NCI-H2029 (cell line): ENCODE measurements at regions not wholly inside any gene's neighbourhood (a gene's known extent, or its start where the extent isn't known, plus 50 kb on each side); places are given as distances from the start of the nearest gene placed in this dataset.
A peak's percentile ranks its signal among the peaks of the same experiment; 100 is the strongest.

Experiments used
- DNase-seq: peaks from one replicate; lab custom pipeline; 2025; lab: John Stamatoyannopoulos, UW

DNA sequence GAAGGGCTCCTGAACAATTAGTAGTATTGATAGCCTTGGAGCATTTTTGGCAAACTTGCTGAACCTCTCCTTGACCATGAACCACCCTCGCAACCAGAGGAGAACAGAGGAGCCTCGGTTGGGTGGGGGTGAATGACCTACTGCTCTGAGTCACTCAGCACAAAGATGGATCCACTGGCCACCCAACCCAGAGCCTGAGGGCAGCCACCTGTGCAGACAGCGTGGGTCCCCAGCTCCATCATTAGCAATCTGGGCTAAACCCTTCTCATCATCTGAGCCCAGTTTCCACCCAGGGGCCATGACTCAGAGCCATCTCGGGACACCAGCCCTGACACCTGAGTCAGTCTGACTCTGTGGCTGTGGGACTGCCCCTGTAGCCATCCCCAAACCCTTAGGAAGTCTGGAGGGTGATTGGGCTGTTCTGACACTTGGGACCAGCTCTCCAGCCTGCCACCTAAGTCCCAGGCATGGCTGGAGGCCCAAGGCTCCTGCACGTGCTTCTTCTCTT, 171.8 kb upstream of the GPR26 start:
- no peak for DNase-seq

DNA sequence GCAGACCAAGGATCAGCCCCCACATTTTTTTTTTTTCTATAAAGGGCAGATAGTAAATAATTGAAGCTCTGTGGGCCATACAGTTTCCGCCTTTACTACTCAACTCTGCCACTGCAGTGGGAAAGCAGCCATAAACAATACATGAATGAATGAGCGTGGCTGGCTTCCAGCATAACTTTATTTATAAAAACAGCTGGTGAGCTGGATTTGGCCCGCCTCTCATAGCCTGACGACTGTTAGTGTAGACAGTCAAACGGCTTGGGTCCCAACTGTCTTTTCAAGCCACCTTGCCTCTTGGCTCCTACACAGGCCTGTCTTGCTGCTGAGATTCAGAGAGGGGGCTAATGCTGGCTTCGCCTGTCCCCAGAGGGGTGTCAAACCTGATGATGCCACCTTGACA, 169.8 kb upstream of the GPR26 start:
- DNase-seq = peak; percentile 20

DNA sequence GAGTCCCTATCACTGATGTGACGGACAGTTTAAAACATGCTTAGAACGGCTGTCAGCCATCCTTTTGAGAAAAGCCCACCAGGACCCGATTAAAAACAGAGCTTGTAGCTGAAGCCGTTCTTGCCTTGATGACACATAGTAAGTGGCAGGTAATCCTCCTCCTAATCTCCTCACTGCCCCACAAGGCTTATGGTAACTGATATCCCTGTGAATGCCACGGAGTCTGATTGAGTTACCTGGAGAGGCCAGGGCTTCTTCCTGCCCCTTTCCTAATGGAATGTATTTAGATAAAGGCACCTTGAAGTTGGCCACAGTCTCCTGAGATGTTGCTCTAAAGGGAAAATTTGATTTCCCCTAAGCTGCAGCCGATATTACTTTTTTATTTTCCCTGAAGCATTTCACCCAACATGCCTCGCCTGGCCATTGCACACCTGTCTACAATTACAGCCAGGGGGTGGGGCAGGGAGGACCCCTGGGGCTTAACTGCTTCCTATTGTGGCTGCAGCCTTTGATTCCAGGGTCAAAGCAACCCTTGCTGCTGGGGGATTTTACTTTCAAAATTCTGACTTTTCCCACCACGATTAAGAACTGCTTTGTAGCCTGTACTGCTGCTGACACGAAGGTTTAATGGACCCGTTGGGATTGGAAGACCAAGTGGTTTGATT, 169.0 kb upstream of the GPR26 start:
- DNase-seq = no peak

DNA sequence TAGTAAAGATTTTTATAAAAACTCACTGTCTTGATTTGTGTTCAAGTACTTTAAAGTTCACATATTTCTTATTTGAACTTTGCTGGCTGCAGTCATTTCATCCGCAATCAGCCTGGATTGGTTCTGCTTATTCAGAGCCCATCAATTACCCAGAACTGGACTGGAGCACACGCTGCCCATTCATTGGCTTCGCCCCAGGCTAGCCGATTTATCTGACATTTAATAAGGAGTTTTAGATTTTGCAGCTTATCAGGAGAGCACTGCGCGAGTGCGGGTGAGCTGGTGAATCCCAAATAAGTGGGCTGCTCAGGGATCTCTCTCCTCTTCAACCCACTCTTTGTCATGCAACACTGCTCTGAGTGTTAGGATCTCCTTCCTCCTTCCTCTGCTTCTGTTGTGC, 166.0 kb upstream of the GPR26 start:
- DNase-seq = no peak

DNA sequence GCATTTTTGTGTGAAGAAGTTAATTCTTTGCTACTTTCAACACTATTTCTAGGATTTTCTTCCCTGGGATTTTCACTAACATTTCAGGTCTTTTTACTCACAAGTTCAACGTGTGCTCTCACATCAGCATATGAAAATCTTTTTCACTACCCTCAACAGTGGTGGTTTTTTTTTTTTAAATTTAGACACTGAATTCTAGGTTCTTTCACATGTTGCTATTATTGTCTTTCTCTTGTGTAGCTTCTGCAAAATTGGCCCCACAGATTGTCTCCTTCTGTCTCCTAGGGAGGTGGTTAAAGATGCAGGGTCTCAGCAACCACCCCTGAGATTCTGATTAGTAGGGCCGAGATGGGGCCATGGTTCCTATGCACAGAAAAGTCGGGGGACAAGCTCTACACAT, 165.0 kb upstream of the GPR26 start:
- no peak for DNase-seq

DNA sequence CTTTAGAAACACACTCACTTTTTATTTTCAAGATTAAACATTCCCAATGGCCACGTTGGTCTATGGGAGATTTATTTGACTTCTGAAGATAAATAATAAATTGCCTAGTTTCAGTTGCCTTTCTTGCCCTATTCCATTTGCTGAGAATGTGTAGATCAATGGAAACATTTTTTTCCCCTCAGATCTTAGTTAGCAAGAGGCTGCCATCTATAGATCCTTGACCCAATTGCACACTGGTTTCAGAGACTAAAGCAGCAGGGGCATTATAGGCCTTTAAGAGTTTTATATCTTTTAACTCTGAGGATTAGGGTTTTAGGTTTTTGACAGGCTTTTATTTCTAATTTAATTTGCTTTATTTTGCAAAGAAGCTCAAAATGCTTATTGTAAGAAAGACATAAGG, 163.2 kb upstream of the GPR26 start:
- no peak for DNase-seq

DNA sequence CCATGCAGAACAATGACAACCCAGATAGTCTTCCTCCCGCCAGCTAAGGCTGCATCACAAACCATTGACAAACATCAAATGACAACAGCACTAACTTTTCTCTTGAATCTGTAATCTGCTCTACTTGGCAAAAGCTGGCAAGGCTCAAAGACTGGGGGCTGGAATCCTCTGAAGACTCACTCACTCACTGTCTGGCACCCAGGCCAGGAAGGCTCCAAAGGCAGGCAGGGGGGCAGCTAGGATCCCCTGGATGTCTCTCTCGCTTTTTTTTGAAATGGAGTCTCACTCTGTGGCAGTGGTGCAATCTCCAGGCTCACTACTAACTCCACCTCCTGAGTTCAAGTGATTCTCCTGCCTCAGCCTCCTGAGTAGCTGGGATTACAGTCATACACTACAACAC, 159.7 kb upstream of the GPR26 start:
- no peak for DNase-seq

DNA sequence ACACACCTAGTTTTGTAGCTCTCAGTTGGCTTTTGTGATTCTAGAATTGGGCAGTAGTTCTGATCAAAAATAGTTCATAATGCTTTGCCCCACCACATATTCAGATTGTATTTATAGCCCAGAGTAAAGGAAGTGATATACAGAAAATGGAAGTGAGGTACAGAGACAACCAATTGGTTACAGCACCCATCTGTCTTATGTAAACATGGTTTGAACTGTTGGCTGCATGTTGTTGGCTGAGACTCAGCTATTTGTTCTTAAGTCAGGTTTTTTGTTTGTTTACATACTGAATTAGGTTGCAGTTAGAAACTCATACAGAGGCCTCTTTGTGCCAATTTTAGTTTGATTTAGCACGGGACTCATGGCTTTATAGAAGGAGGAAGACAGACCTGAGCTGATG, 158.9 kb upstream of the GPR26 start:
- peak; percentile 23 for DNase-seq

DNA sequence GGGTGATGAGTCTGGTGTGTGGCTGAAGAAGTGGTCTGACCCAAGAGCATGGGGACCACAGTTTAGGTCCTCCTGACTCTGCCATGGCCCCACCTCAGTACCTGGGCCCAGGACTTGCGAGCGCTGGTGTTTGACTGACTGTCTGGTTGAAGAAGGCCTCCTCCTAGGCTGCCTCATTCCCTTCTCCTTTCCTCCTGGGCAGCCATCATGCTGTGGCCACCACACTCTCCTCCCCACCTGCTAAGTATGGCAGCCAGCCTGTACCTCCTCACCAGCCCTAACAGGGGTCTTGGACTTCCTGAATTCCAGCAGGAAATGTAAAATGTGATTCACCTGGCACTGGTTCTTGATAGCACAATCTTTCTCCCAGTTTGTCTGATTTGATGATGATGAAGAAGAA, 156.8 kb upstream of the GPR26 start:
- DNase-seq = no peak

DNA sequence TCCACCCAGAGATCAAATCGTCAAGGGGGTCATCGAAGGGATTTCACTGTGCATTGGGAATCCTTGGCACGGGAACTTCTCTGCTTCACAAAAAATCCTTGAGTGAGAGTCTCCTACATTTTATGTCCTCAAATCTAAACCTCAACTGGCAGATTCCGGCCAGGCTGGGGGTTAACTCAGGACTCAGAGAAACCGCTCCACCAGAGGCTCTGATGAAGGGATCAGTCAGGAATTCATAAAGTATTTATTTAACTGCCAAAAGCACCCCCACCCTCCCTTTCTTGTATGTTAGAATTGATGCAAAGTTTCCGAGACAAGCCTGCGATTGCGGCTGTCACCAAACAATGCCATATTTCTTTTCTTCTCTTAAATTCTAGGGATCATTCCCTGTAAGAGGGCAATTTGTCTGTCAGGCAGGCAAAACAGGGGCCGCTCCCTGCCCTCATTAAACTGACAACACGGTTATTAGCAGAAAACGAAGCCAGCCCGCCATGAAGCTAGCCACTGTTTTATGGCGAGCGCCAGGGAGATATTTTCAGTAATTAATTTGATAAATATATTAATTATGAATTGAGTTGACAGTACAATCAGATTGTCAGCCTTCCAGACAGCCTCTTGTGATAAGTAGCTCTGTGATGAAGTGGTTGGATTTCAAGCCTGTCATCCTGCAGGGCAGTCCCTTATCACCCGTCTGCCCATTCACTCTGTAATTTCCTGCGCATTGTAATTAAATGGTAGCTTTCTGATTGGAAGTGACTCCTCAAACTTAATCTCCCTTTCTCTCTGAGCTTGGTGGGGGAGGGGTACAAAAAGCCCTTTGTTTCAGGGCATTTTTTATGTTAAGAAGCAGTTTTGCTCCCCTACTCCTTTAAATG, 153.0 kb upstream of the GPR26 start:
- no peak for DNase-seq

DNA sequence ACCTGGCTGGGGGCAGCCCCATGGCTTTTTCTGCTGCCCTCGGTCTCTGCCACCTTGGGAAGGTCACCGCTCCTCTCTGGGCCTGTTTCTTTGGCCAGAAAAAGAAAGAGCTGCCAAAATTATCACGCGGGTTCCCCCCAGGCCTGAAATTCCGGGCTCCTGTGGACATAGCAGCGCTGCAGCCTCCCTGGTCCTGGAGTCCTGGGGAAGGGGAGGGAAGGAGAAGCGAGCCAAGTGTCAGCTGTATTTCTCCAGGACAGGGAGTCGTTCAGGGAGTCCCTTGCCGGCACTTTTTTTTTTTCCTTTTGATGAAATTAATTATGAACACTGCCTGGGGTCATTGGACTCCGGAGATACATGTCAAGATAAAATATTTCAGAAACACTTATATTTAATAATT, 152.3 kb upstream of the GPR26 start:
- no peak for DNase-seq

DNA sequence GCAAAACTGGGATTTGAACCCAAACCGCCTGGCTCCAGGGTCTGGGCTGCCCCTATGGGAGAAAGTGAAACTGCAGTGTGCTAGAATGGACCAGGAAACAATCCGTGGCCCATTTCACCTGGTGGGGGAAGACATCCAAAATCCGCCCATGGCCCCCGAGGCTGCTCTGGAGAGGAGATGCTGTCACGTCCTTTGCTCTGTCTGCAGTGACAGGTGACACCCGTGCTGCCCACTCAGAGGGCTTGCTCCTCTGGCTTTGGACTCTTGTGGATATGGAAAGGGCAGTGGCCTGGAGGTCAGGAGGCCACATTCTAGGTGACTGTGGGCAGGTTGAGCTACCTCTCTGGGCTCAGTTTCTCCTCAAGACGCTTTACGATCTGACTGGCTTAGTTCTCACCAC, 151.2 kb upstream of the GPR26 start:
- no peak for DNase-seq

DNA sequence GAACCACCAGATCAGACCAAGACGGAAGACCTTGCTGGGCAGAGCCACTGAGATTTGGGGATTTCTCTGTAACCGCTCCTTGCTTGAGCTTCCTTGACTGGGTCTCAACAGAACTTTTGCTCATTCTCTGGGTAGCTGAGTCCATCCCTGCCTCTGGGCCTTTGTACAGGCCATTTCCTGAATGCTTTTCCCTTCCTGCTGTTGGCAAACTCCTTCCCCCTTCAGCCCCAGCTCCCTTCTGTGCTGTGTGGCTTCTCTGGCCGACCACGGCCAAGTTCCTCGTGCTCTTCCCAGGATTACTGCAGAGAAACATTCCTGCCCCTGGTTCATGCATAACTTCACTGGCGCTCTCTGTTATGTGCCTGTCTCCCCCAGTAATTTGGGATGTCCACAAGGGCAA, 150.5 kb upstream of the GPR26 start:
- DNase-seq = no peak

DNA sequence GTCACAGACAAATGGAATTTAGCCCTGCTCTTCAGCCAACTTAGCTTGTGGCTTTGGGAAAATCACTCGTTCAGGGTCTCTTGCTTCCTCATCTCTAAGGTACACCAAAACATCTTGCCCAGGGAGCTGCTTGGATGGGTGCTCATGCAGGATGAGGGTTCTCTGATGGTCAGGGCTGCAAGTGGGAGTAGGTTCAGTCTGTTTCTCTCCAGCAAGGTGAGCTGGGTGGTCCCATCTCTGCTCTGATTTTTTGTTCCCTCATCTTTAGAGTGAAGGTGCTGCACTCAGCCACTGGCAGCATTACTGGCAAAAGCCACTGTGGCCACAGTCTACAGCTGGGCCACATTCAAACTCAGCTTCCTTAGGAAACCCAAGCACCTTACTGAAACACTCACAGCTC, 149.9 kb upstream of the GPR26 start:
- DNase-seq = no peak

DNA sequence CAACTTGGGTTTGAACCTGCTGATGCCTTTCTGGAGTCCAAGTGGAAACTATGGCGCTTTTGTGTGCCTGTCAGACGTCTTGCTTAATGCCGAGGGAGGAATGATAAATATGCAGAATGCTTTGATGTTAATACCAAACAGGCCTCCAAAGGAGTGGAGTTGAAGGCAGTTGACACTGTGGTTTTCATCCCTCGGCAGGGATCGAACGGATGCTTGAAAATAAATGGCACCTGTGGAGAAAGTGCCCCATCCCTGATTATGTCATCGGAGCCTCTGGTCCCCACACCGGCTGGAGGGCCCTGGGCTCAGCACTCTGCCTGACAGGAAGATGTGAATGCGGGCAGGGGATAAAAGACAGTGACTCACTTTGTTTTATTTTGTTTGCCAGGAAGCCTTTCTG, 148.7 kb upstream of the GPR26 start:
- DNase-seq = no peak

DNA sequence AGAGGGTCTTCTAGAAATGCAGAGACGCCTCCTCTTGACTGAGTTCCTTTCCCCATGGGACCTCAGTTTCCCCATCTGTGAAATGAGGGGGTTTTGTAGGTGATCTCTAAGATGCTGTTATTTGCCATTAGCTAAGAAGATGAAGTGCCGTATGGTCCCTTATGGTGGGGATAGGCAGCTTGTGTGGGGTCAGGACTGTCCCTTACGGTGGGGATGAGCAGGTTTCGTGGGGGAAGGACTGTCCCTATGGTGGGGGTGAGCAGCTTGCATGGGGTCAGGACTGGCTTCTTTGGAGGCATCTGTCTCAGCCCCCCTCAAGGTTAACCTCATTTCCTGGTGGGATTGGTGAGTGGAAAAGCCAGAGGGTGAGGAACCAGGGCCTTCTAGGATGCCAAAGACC, 148.3 kb upstream of the GPR26 start:
- no peak for DNase-seq

DNA sequence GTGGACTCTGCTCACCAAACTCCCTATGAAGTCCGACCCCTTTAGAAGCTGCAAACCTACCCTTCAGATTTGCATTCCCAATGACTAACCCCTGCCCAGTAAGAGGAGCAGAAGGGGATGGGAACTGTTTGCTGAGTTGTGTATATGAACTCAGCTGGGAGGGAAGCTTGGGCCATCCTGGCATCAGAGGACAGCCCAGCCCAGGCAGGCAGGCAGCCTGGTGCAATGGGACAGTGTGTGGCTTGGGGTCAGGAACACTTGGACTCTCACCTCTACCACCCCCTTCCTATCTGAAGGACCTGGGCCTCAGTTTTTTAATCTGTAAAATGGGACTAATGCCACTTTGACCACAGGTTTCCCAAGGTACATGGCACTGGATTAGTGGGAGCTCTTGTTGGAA, 147.4 kb upstream of the GPR26 start:
- no peak for DNase-seq

DNA sequence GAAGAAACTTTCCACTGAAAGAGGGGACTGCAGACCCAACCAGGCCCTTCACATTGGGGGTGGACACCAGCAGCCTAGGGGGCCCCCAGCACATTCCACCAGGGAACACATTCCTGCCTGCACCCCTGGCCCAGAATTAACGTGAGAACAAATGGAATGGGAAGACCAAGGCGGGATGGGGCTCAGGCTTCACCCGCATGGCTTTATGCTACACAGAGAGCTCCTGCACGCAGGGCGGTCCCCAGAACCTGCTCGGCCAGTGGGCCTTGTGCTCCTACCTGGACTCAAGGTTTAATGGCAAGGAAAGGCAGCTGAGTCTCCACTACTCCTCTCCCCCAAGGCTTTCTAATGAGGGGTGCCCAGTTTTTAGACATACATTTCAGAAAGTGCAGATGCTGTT, 146.3 kb upstream of the GPR26 start:
- DNase-seq = no peak

DNA sequence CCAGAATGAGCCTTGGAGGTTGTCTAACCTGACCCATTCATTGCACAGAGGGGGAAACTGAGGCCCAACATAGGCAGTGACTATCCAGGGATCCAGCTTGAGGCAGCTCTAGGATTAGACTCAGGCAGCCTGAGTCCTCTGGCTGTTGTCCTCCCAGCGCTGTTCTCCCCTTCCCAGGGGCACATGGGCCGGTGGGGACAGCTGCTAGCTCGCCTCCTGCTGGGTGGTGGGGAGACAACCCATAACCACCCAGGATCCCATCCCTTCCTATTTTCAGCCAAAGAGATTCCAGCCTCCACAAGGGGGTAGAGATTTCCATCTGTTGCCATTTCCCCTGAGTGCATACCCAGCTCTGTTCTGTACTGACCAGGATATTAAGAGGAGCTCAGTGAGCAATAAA, 145.1 kb upstream of the GPR26 start:
- no peak for DNase-seq

DNA sequence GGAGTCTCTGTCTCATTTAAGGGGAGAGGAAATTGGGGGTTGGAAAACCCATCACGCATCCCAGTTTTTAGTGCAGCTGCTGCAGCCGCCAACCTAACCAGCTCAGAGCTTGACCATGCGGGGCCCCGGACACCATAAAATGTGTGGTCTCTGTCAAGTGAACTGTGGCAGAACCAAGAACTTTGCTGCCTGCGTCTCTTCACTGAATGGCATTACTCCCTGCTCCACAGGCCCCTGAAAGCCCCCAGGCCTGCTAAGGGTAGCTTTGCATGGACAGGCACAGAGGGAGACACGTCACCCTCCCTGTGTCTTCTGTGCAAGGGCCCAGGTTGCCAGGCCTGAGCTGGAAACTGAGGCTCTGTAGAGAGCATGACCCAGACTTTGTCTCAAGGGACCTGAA, 144.6 kb upstream of the GPR26 start:
- DNase-seq = no peak

DNA sequence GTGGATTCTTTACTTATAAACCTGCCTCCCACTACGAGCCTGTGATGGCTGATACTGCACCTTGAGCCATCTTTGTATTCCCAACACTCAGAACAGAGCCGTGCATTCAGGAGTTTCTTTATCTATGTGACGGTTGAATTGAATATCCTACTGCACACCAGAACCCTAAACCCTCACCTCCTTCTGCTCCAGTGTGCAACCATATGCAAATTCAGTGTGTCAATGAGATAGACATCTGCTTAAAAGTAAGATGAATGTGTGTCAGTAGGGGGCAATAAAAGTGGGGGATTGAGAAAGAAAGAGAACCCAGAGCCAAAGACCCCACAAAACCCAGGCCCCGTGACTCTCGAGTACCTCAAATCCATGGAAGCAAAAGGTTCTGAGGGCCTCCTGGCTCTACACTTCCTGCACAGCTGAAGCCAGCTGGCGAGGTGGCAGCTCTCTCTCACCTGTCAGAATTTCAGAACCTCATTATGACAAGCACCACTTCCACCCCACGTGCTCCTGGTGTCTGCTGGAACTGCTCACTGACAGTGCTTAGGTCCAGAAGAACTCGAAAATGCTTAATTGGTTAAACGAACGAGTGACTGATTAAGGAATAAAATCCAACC, 143.3 kb upstream of the GPR26 start:
- DNase-seq = peak; percentile 23

DNA sequence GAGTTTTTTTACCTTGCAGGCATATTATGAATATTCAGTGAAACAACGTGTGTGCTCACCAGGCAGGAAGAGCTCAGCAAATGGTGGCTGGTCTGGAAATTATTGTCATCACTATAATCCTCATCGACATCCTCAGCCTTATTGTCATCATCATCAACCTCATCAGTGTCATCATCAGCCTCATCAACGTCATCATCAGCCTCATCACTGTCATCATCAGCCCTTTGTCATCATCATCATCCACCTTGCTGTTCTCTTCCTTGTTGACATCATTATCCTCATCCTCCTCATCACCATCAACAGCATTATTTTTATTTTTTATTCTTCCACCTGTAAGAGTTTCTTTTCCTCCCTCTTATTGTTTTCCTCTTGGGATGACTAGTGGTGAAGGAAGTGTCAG, 142.3 kb upstream of the GPR26 start:
- no peak for DNase-seq

DNA sequence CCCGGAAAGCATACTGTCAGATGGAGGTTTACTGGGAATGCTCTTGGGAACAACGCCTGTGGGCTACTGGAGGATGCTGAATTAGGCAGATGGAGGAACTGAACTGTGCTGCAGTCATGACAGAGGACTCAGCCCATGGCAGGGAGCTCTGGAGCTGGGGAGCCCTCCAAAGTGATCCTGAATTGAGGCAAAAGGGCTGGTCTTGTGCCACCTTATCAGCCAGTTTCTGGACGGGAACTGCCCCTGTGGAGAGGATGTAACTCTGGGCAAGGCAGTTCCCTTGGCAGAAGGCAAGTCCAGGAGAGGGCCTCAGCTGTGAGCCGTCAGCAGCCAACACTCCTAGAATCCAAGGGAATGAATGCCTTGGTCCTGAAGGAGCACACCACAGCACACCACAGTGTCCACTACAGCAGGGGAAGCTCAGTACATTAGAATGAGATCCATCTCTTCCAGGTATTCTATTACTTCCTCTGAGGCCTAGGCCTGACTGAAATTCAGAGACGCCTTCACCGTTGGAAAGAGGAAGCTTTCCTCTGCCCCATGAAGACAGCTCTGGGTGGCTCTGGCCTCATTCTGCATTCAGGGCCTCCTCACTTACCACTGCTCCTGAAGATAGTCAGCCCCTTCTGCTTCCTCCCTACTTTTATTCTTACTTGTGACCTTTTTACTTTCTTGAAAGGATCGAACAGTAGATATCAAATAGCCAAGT, 139.6 kb upstream of the GPR26 start:
- no peak for DNase-seq
